ENCODE measurements at regions not wholly inside any gene's neighbourhood (a gene's known extent, or its start where the extent isn't known, plus 50 kb on each side); places are given as distances from the start of the nearest gene placed in this dataset.

DNA sequence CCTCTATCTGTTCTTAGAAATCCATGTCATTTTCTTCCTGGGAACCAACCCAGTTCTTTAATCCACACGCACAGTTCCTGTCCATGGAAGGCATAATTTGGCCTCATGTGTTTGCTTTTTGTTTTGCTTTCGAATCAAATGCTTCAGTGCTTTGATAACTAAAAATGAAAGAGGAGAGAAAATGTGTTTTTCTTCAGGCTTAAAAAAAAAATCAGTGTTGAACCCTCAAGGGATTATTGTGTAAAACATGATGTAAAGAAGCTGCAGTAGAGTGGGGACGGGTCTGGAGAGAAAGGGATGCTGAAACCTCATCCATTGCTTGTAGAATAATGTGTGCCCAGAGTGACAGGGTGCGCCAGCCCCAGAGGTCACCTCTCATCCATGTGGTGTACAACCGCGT, 197.5 kb upstream of the JARID2 start:
- no peak for TF ChIP-seq GATA3 (IDR thresholded peaks at IDR 0.05; ENCODE audit: low read depth, low read length)
- TF ChIP-seq GATA2 (IDR thresholded peaks at IDR 0.05; ENCODE audit: low read depth, low read length), result no peak
